Mesenchymal stem cell (in vitro differentiated cells and primary cell): ENCODE measurements at regions not wholly inside any gene's neighbourhood (a gene's known extent, or its start where the extent isn't known, plus 50 kb on each side); places are given as distances from the start of the nearest gene placed in this dataset.

Experiments used
- DNase-seq: peaks from one replicate; pipeline ENCODE4 v3.0.0-alpha.2; 2013
- H2AFZ ChIP-seq: one replicate; pipeline ENCODE4 v1.6.1; 2013; ENCODE audit warnings: low read depth, mild to moderate bottlenecking, control low read depth, inconsistent platforms, low read length, moderate library complexity
- H2AK5ac ChIP-seq: 2 replicates; pipeline ENCODE4 v1.6.1; 2013; ENCODE audit warnings: low read length, moderate library complexity, mild to moderate bottlenecking, inconsistent platforms; ENCODE audit not compliant: severe bottlenecking
- H2BK120ac ChIP-seq: one replicate; pipeline ENCODE4 v1.6.1; 2013; ENCODE audit warnings: low read depth, mild to moderate bottlenecking, inconsistent platforms, low read length, moderate library complexity
- H2BK12ac ChIP-seq, 2 experiments: one replicate each; pipeline ENCODE4 v1.6.1; 2013; ENCODE audit warnings: inconsistent platforms in 2 of 2, low read length in 2 of 2, mild to moderate bottlenecking in 2 of 2, moderate library complexity in 2 of 2, control low read depth in 1 of 2
- H2BK15ac ChIP-seq: one replicate; pipeline ENCODE4 v1.6.1; 2013; ENCODE audit warnings: mild to moderate bottlenecking, low read depth, inconsistent platforms; ENCODE audit not compliant: poor library complexity, severe bottlenecking
- H2BK5ac ChIP-seq: 2 replicates; pipeline ENCODE4 v1.6.1; 2013; ENCODE audit warnings: low read depth, mild to moderate bottlenecking, low read length, control low read depth, inconsistent platforms; ENCODE audit not compliant: poor library complexity, severe bottlenecking
- H3K14ac ChIP-seq, 2 experiments: one replicate each; pipeline ENCODE4 v1.6.1; 2013; ENCODE audit warnings: inconsistent platforms in 2 of 2, low read length in 2 of 2, control low read depth in 1 of 2, mild to moderate bottlenecking in 1 of 2, moderate library complexity in 1 of 2
- H3K18ac ChIP-seq, 2 experiments: one replicate each; pipeline ENCODE4 v1.6.1; 2013; ENCODE audit warnings: inconsistent platforms in 2 of 2, low read length in 2 of 2, control low read depth in 1 of 2, low read depth in 1 of 2, mild to moderate bottlenecking in 1 of 2
- H3K23ac ChIP-seq, 2 experiments: one replicate each; pipeline ENCODE4 v1.6.1; 2013; ENCODE audit warnings: inconsistent platforms in 2 of 2, low read length in 2 of 2, mild to moderate bottlenecking in 2 of 2, moderate library complexity in 2 of 2, control low read depth in 1 of 2
- H3K27ac ChIP-seq: 2 replicates; pipeline ENCODE4 v1.5.1; 2013; ENCODE audit warnings: mild to moderate bottlenecking, moderate library complexity, low read length, control low read depth, inconsistent platforms; ENCODE audit not compliant: poor library complexity, severe bottlenecking
- H3K27me3 ChIP-seq, 2 experiments: 2 replicates each; pipeline versions ENCODE4 v1.6.1 to v1.7.0; 2013; ENCODE audit warnings: low read length in 2 of 2, mild to moderate bottlenecking in 2 of 2, moderate library complexity in 2 of 2, control low read depth in 1 of 2, inconsistent platforms in 1 of 2; ENCODE audit not compliant: control insufficient read depth in 1 of 2, insufficient read depth in 1 of 2
- H3K36me3 ChIP-seq, 2 experiments: 2 replicates each; pipeline versions ENCODE4 v1.6.1 to v1.7.0; 2013; ENCODE audit warnings: low read length in 2 of 2, control low read depth in 1 of 2, inconsistent platforms in 1 of 2, low read depth in 1 of 2, mild to moderate bottlenecking in 1 of 2; ENCODE audit not compliant: insufficient read depth in 2 of 2, control insufficient read depth in 1 of 2
- H3K4ac ChIP-seq, 2 experiments: one replicate each; pipeline ENCODE4 v1.6.1; 2013; ENCODE audit warnings: inconsistent platforms in 2 of 2, low read length in 2 of 2, mild to moderate bottlenecking in 2 of 2, moderate library complexity in 2 of 2, control low read depth in 1 of 2, low read depth in 1 of 2
- H3K4me1 ChIP-seq: 2 replicates; pipeline ENCODE4 v1.6.1; 2013; ENCODE audit warnings: low read depth, low read length, control low read depth; ENCODE audit not compliant: control insufficient read depth, insufficient read depth
- H3K4me2 ChIP-seq: 2 replicates; pipeline ENCODE4 v1.6.1; 2013; ENCODE audit warnings: low read length, mild to moderate bottlenecking, inconsistent platforms; ENCODE audit not compliant: poor library complexity, severe bottlenecking
- H3K4me3 ChIP-seq, 2 experiments: 2 replicates each; pipeline versions ENCODE4 v1.5.1 to v1.7.0; 2013; ENCODE audit warnings: low read length in 2 of 2, mild to moderate bottlenecking in 2 of 2, control low read depth in 1 of 2, low read depth in 1 of 2; ENCODE audit not compliant: insufficient read depth in 1 of 2
- H3K79me1 ChIP-seq: replicated peaks from 2 replicates; pipeline ENCODE4 v1.6.1; 2013; ENCODE audit warnings: mild to moderate bottlenecking, control low read depth, low read length, inconsistent platforms; ENCODE audit not compliant: poor library complexity, severe bottlenecking
- H3K9ac ChIP-seq: 2 replicates; pipeline ENCODE4 v1.7.0; 2013; ENCODE audit warnings: mild to moderate bottlenecking, low read length, moderate library complexity
- H3K9me3 ChIP-seq: 2 replicates; pipeline ENCODE4 v1.7.0; 2013; ENCODE audit warnings: mild to moderate bottlenecking, low read length; ENCODE audit not compliant: control insufficient read depth
- H4K8ac ChIP-seq: one replicate; pipeline ENCODE4 v1.6.1; 2013; ENCODE audit warnings: inconsistent platforms, mild to moderate bottlenecking, low read length, moderate library complexity
- H4K91ac ChIP-seq: one replicate; pipeline ENCODE4 v1.6.1; 2013; ENCODE audit warnings: mild to moderate bottlenecking, low read length, inconsistent platforms
- WGBS: methylation state at CpG from one replicate; pipeline ENCODE4 v1.1.7; 2013; ENCODE audit warnings: mixed read lengths; 5-methylcytosine and 5-hydroxymethylcytosine counted together

DNA sequence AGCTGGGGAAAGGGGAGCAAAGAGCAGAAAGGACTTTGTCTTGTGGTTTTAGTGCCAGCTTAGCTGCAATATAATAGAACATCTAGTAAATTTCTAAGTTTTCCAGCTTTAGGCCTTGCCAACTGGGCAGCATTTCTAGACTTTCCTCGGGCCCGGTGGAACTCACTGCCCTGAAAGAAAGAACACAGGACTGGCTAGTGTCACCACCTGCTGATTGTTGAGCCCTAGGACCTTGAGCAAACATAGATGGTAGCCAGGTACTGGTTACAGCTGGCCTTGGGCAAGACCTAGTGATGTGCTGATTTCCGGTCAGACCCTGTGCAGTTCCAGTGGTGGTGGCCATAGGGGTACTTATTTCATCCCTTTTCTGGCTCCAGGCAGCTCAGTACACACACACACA, 753.2 kb upstream of the B3GALT2 start:
- Histone ChIP-seq H2BK12ac (no peak overlapping the region), H3K4ac (no peak overlapping the region), H2BK5ac (no peak overlapping the region), H3K79me1 (no peaks in the 10 kb centered on the region), H4K8ac (no peak overlapping the region), H3K4me1 (no peaks in the 10 kb centered on the region), H3K36me3 (no peaks in the 10 kb centered on the region), H2AK5ac (no peak overlapping the region), H3K14ac (no peak overlapping the region), H3K27me3 (no peaks in the 10 kb centered on the region), H2BK120ac (no peak overlapping the region), H3K9ac (no peak overlapping the region), H3K23ac (no peak overlapping the region), H3K4me3 (no peak overlapping the region), H2BK15ac (no peak overlapping the region), H4K91ac (no peak overlapping the region), H3K9me3 (peaks cover 12% of the 10 kb centered on the region), H2AFZ (no peak overlapping the region), H3K18ac (no peak overlapping the region), H3K27ac (no peak overlapping the region), H3K4me2 (no peak overlapping the region)
- no peak for DNase-seq
- WGBS, result 98% methylated on average over 2 of the region's 3 CpGs

DNA sequence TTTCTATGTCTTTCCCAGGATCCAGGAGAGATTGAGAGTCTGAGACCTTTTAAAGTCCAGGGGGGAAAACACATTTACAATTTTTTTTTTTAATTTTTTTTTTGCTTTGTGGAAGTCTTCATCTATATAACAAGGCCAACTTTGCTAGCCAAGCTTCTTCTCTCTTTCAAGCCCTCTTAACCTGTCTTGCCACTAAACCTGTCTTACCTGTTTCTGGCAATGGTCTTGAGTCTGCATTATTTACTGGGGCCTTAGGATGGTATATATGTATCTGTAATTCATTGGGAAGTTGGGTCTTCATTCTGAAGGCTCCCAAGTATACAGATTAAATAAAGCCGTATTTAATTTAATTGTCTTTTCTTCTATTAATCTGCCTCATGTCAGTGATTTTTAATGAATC, 750.9 kb upstream of the B3GALT2 start:
- Histone ChIP-seq H3K23ac (no peak overlapping the region), H3K4ac (no peak overlapping the region), H2BK5ac (no peak overlapping the region), H2BK15ac (no peak overlapping the region), H2BK12ac (no peak overlapping the region), H4K8ac (no peak overlapping the region), H2BK120ac (no peak overlapping the region), H2AFZ (no peak overlapping the region), H2AK5ac (no peak overlapping the region), H3K18ac (no peak overlapping the region), H3K9me3 (peaks cover 5% of the 10 kb centered on the region), H4K91ac (no peak overlapping the region), H3K27ac (no peak overlapping the region), H3K36me3 (no peaks in the 10 kb centered on the region), H3K14ac (no peak overlapping the region), H3K4me3 (no peak overlapping the region), H3K27me3 (no peaks in the 10 kb centered on the region), H3K4me2 (no peak overlapping the region), H3K9ac (no peak overlapping the region), H3K79me1 (no peaks in the 10 kb centered on the region), H3K4me1 (no peaks in the 10 kb centered on the region)
- DNase-seq, result no peak
- WGBS, result no CpG with 5 or more reads among the region's 1 CpG

DNA sequence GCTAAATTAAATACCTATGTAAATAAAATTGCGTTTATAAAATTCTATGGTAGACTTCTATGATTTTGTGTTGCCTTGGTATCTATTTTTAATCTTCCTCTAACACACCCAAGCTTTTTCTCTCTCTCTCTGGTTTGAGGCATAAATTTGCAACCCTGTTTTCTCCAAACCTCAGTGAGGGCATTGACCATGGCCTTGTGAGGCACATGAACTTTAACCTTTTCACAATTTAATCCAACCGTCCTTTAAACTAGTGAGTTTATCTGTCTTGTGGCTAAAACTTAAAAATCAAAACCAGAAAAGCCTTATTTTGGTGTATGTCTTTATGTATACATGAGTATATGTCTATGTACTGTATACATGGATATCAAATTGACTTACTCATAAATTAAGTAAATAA, 746.6 kb upstream of the B3GALT2 start:
- H3K4me3 ChIP-seq, result no peak overlapping the region
- H2BK12ac ChIP-seq, result no peak overlapping the region
- H3K14ac ChIP-seq, result no peak overlapping the region
- no peak overlapping the region for H3K4me2 ChIP-seq
- H2BK120ac ChIP-seq, result no peak overlapping the region
- H3K79me1 ChIP-seq, result no peaks in the 10 kb centered on the region
- WGBS, result no CpG with 5 or more reads among the region's 2 CpGs
- no peak overlapping the region for H3K23ac ChIP-seq
- no peak overlapping the region for H3K4ac ChIP-seq
- H3K4me1 ChIP-seq, result no peaks in the 10 kb centered on the region
- H2AK5ac ChIP-seq, result no peak overlapping the region
- no peak overlapping the region for H4K8ac ChIP-seq
- no peaks in the 10 kb centered on the region for H3K36me3 ChIP-seq
- H3K9me3 ChIP-seq, result peaks cover 8% of the 10 kb centered on the region
- H2AFZ ChIP-seq, result no peak overlapping the region
- DNase-seq, result no peak
- H3K27ac ChIP-seq, result no peak overlapping the region
- no peak overlapping the region for H4K91ac ChIP-seq
- H2BK15ac ChIP-seq, result no peak overlapping the region
- no peak overlapping the region for H3K18ac ChIP-seq
- H2BK5ac ChIP-seq, result no peak overlapping the region
- H3K27me3 ChIP-seq, result no peaks in the 10 kb centered on the region
- H3K9ac ChIP-seq, result no peak overlapping the region

DNA sequence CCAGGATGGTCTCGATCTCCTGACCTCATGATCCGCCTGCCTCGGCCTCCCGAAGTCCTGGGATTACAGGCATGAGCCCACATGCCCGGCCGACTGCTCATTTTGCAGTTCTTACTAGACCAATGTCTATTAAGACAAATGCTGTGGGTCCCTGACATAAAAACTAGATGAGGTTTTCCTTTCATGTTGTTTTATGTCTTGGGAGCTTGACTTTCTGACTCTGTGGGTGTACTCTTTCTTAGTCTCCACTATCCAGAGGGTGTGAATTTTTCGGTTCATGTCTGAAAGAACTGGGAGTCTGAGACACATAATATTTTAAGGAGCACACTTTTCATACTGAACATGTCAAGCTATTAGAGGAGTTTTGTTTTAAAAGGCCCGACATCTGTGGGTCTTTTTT, 744.9 kb upstream of the B3GALT2 start:
- Histone ChIP-seq H4K91ac (no peak overlapping the region), H3K14ac (no peak overlapping the region), H3K9ac (no peak overlapping the region), H2BK15ac (no peak overlapping the region), H3K18ac (no peak overlapping the region), H2BK5ac (no peak overlapping the region), H3K79me1 (no peaks in the 10 kb centered on the region), H3K23ac (no peak overlapping the region), H3K4me3 (no peak overlapping the region), H3K9me3 (peaks cover 14% of the 10 kb centered on the region), H2BK120ac (no peak overlapping the region), H3K27me3 (no peaks in the 10 kb centered on the region), H3K27ac (no peak overlapping the region), H2AK5ac (no peak overlapping the region), H3K4me2 (no peak overlapping the region), H2BK12ac (no peak overlapping the region), H3K36me3 (no peaks in the 10 kb centered on the region), H2AFZ (no peak overlapping the region), H3K4me1 (no peaks in the 10 kb centered on the region), H4K8ac (no peak overlapping the region), H3K4ac (no peak overlapping the region)
- DNase-seq, result no peak
- WGBS, result 97% methylated on average over 5 of the region's 8 CpGs
